ENCODE measurements at regions not wholly inside any gene's neighbourhood (a gene's known extent, or its start where the extent isn't known, plus 50 kb on each side); places are given as distances from the start of the nearest gene placed in this dataset.

DNA sequence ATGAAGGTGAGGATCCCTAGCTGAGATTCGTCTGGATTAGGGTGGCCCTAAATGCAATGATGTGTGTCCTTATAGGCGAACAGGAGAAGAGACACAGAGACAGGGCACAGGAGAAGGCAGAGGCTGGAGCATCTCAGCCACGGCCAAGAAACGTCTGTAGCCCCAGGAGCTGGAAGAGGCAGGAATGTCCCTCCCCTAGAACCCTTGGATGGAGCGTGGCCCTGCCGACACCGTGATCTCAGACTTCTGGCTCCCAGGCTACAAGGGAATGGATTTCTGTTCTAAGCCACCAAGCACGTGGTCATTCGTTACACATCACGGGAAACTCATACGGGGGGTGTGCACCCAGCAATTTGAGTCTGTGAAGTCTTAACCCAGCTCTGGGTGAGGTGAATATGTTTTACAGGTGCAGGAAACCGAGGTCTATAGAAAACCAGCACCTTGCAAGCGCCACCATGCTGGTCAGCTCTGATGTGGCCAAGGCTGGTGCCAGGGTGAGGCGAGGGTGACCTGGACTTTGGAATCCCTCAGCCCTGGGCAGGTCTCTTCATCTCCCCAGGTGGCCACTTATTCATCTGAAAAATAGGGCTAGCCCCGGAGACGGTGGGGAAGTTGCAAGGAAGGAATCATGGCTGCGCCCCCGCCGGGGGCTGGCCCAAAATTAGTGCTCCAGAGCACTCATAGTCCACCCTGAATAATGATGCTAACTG is 89.5 kb upstream of the FGF3 start:
- CTCF ChIA-PET (ENCODE audit: partially characterized antibody), result interaction anchor here (1.1 kb wide), 1 partner anchor 288 kb away, joined by 4 read pairs; no protein-coding TSS in a partner anchor
- no peak overlapping the region for H3K4me3 ChIP-seq (ENCODE audit: low read length in 2 of 2)
- H3K27me3 Mint-ChIP-seq, result peaks cover 12 to 24% of the 10 kb centered on the region in 2 donors
- no peak overlapping the region for H3K27ac ChIP-seq (ENCODE audit: low read depth, low read length)
- intact Hi-C loops (cut with micrococcal nuclease), result no loop called here
- no peak for DNase-seq
- H3K4me3 Mint-ChIP-seq, result no peak overlapping the region
- no peaks in the 10 kb centered on the region for H3K36me3 Mint-ChIP-seq
- POLR2A ChIA-PET (ENCODE audit: partially characterized antibody), result no interaction called here
- no peak overlapping the region for H3K27ac Mint-ChIP-seq
- no peaks in the 10 kb centered on the region for H3K4me1 Mint-ChIP-seq
- H3K9me3 Mint-ChIP-seq, result no peaks in the 10 kb centered on the region
- no peaks in the 10 kb centered on the region for H3K4me1 ChIP-seq (ENCODE audit: insufficient read depth, low read length)
- no peaks in the 10 kb centered on the region for H3K27me3 ChIP-seq (ENCODE audit: insufficient read depth, low read length)
- H3K9me3 ChIP-seq (ENCODE audit: control insufficient read depth in 1 of 2, low read length in 2 of 2), result no peaks in the 10 kb centered on the region
- no peaks in the 10 kb centered on the region for H3K36me3 ChIP-seq (ENCODE audit: insufficient read depth, low read length)

DNA sequence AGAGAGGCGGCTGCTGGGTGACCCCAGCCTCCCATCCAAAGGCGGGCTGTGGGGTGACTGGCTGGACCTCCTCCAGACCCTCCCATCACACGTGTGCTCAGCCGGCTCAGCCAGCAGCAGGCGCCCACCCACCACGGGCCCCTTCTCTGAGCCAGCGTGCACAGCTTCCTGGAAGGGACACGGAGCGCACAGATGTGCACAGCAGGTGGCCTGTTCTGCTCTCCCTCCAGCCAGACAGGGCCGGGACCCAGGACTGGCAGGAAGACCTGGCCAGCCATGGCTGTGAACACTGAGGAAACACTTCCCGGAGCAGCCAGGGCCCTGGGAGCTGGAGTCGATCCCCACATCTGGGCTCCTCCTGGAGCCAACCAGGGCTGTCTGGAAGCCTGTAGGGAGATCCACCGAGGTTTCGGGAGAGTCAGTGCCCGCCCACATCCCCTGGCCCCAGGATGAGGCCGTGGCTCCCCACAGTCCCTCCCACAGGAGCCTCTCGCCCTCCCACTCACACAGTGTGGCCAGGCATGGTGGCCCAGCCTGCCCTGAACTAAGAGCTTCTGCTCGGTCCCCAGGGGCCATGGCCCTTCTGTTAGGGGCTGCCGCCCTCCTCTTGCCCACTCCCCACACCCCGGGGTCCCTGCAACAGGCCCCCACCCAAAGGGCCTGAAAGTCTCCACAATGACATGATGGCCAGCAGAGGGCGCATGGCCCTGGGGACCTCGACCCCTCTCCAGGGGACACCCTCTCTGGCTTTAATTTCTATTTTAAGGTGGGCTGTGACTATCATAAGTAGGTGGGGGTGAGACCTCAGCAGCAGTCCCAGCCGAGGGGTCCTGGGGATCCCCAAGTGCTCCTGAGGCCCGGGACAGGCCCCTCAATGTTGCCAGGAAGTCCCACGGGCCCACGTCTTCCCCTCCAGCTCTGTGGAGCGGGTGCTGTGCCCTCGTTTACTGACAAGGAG is 90.6 kb upstream of the FGF3 start:
- CTCF ChIA-PET (ENCODE audit: partially characterized antibody), result interaction anchor here (0.9 to 1.4 kb wide), 3 partner anchors 9 to 286 kb away, joined by 3 to 4 read pairs (median 3); no protein-coding TSS in a partner anchor
- H3K27ac ChIP-seq (ENCODE audit: low read depth, low read length), result no peak overlapping the region
- H3K27ac Mint-ChIP-seq, result no peak overlapping the region
- H3K9me3 ChIP-seq (ENCODE audit: control insufficient read depth in 1 of 2, low read length in 2 of 2), result no peaks in the 10 kb centered on the region
- no peak overlapping the region for H3K4me3 ChIP-seq (ENCODE audit: low read length in 2 of 2)
- no peaks in the 10 kb centered on the region for H3K27me3 ChIP-seq (ENCODE audit: insufficient read depth, low read length)
- intact Hi-C loops (cut with micrococcal nuclease), result loop anchor here (2.0 kb wide), 1 partner anchor 287 kb away; no protein-coding TSS in a partner anchor
- no peaks in the 10 kb centered on the region for H3K36me3 ChIP-seq (ENCODE audit: insufficient read depth, low read length)
- no peak for DNase-seq
- POLR2A ChIA-PET (ENCODE audit: partially characterized antibody), result no interaction called here
- peaks cover 11 to 20% of the 10 kb centered on the region in 2 donors for H3K27me3 Mint-ChIP-seq
- H3K4me1 Mint-ChIP-seq, result no peaks in the 10 kb centered on the region
- H3K4me1 ChIP-seq (ENCODE audit: insufficient read depth, low read length), result no peaks in the 10 kb centered on the region
- H3K9me3 Mint-ChIP-seq, result no peaks in the 10 kb centered on the region
- no peak overlapping the region for H3K4me3 Mint-ChIP-seq
- H3K36me3 Mint-ChIP-seq, result no peaks in the 10 kb centered on the region

DNA sequence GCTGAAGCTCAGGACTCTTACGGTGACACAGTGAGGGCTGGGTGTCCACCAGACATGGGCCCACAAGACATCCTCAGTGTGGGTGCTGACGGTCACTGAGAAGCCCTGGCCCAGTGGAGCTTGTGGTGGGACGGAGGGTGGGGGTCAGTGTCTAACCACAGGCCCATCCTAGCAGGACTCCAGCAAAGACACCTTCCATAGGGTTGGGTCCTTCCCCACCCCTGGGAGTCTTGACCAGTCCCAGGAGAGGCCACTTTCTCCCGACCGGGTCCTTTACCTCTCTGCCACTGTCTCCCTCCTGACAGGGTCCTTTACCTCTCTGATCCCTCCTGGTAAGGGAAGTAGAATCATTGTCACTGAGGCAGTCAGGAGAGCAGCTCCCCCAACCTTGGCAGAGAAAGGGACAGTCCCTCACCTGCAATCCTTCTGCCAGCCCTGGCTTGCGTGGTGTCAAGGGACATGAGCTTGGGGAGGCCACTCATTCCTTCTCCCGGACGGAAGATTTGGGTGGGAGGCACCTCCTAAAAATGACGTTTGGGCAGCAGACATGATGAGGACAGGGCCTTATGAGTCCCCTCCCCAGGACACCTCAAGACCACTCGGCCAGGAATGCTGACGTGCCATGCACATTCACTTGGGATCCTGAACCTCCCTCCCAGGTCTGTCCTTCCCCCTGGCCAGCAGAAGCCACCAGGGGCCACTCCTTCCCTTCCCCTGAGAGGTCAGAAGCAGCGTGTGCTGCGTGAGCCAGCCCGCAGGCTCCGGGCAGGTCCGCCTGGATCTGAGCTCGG is 91.5 kb upstream of the FGF3 start:
- Histone ChIP-seq H3K27me3 (ENCODE audit: insufficient read depth, low read length) (no peaks in the 10 kb centered on the region), H3K4me1 (ENCODE audit: insufficient read depth, low read length) (no peaks in the 10 kb centered on the region), H3K36me3 (ENCODE audit: insufficient read depth, low read length) (no peaks in the 10 kb centered on the region), H3K9me3 (ENCODE audit: control insufficient read depth in 1 of 2, low read length in 2 of 2) (no peaks in the 10 kb centered on the region), H3K27ac (ENCODE audit: low read depth, low read length) (no peak overlapping the region), H3K4me3 (ENCODE audit: low read length in 2 of 2) (no peak overlapping the region)
- H3K36me3 Mint-ChIP-seq, result no peaks in the 10 kb centered on the region
- ChIA-PET CTCF (ENCODE audit: partially characterized antibody) (interaction anchor here (1.0 to 1.4 kb wide), 2 partner anchors 9 to 286 kb away, joined by 3 to 4 read pairs; no protein-coding TSS in a partner anchor), POLR2A (ENCODE audit: partially characterized antibody) (no interaction called here)
- no peak overlapping the region for H3K4me3 Mint-ChIP-seq
- intact Hi-C loops (cut with micrococcal nuclease), result loop anchor here (2.0 kb wide), 1 partner anchor 286 kb away; no protein-coding TSS in a partner anchor
- H3K27me3 Mint-ChIP-seq, result peaks cover 14 to 25% of the 10 kb centered on the region in 2 donors
- no peak for DNase-seq
- H3K27ac Mint-ChIP-seq, result no peak overlapping the region
- peaks cover 0 to 1% (median 0%) of the 10 kb centered on the region in 4 donors for H3K4me1 Mint-ChIP-seq
- H3K9me3 Mint-ChIP-seq, result no peaks in the 10 kb centered on the region

DNA sequence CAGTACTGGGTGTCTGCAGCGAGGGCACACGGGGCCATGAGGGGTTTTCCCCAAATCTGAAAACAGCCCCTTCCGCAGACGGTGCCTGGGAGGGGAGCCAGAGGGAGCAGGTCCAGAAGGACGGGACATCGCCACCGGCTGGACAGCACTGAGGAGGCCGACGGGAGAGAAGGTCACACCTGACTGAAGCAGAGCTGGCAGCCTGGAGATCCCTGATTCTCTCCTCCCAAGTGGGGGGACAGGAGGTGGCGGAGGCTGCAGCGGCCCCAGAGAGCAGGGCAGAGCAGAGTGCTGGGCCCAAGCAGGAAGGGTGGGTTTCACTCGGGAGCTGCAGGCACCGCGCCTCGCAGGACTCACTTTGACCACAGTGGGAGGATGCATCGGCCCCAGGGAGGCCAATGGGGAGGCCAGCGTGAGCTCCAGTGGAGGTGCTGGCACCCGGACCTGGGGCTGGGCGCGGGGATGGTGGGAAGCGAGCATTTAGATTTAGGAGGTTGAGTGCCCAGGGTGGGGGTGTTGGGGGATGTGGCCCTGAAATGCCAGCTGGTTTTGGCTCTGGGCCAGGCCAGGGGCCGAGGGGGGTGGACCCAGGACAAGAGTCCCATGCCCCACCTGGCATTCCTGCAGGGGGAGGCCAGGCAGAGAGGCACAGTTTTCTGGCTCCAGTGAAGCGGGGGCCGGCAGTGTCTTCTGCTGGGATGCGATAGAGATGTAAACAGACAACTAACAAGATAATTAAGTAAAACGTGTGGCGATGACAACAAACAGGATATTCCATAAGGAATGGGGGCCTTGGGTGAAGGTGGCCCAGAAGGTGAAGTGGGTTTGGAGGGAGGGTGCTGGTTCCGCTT is 92.3 kb upstream of the FGF3 start:
- DNase-seq, result no peak
- H3K4me3 Mint-ChIP-seq, result no peak overlapping the region
- H3K27me3 ChIP-seq (ENCODE audit: insufficient read depth, low read length), result no peaks in the 10 kb centered on the region
- no peaks in the 10 kb centered on the region for H3K36me3 Mint-ChIP-seq
- H3K27ac ChIP-seq (ENCODE audit: low read depth, low read length), result no peak overlapping the region
- no peak overlapping the region for H3K4me3 ChIP-seq (ENCODE audit: low read length in 2 of 2)
- CTCF ChIA-PET (ENCODE audit: partially characterized antibody), result interaction anchor here (1.4 kb wide), 1 partner anchor 10 kb away, joined by 3 read pairs; no protein-coding TSS in a partner anchor
- no peaks in the 10 kb centered on the region for H3K4me1 ChIP-seq (ENCODE audit: insufficient read depth, low read length)
- POLR2A ChIA-PET (ENCODE audit: partially characterized antibody), result no interaction called here
- H3K27ac Mint-ChIP-seq, result no peak overlapping the region
- peaks cover 16 to 25% of the 10 kb centered on the region in 2 donors for H3K27me3 Mint-ChIP-seq
- H3K4me1 Mint-ChIP-seq, result peaks cover 0 to 1% (median 0%) of the 10 kb centered on the region in 4 donors
- H3K36me3 ChIP-seq (ENCODE audit: insufficient read depth, low read length), result no peaks in the 10 kb centered on the region
- no peaks in the 10 kb centered on the region for H3K9me3 ChIP-seq (ENCODE audit: control insufficient read depth in 1 of 2, low read length in 2 of 2)
- peaks cover 0 to 1% (median 0%) of the 10 kb centered on the region in 8 donors for H3K9me3 Mint-ChIP-seq
- intact Hi-C loops (cut with micrococcal nuclease), result loop anchor here (2.0 kb wide), 1 partner anchor 285 kb away; no protein-coding TSS in a partner anchor

DNA sequence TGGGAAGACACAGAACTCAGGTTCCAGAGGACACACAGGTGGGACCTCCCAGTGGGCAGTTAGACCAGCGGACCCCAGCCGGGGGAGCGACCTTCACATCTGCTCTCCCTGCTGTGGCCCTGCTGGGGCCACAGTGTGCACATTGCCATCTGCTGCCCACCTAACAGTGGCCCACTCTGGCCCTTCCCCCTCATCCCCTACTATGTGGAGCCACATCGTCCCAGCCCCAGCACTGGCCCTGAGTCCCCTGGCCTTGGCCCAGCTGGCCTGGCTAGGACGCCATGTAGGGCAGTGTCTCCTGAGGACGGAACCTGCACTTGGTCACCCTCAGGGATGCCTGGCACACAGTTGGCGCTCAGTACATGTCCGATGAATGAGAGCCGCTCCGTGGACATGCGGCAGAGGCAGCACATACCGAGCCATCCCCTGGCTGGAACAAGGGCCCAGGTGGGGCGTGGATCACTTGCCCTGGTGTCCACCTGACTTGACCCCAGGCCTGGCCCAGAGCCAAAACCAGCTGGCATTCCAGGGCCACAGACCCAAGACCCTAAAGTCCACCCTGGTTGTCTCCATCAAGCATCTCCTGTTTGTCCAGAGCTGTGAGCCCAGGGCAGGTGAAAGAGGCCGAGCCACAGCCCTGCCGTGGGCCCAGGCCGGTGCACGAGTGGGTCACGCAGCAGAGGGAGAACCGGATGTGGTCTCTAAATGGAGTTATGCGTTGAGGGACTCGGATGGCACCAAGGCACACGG is 93.1 kb upstream of the FGF3 start:
- H3K4me1 Mint-ChIP-seq, result peaks cover 0 to 1% (median 0%) of the 10 kb centered on the region in 4 donors
- DNase-seq, result no peak
- H3K4me3 Mint-ChIP-seq, result peak overlapping the region in 1 of 8 donors; percentile 59
- H3K9me3 Mint-ChIP-seq, result peaks cover 0 to 5% (median 0%) of the 10 kb centered on the region in 8 donors
- H3K27me3 Mint-ChIP-seq, result peaks cover 14 to 19% of the 10 kb centered on the region in 2 donors
- H3K36me3 Mint-ChIP-seq, result no peaks in the 10 kb centered on the region
- H3K4me3 ChIP-seq (ENCODE audit: low read length in 2 of 2), result no peak overlapping the region
- H3K27ac ChIP-seq (ENCODE audit: low read depth, low read length), result no peak overlapping the region
- no peaks in the 10 kb centered on the region for H3K27me3 ChIP-seq (ENCODE audit: insufficient read depth, low read length)
- H3K9me3 ChIP-seq (ENCODE audit: control insufficient read depth in 1 of 2, low read length in 2 of 2), result no peaks in the 10 kb centered on the region
- no peaks in the 10 kb centered on the region for H3K36me3 ChIP-seq (ENCODE audit: insufficient read depth, low read length)
- no peak overlapping the region for H3K27ac Mint-ChIP-seq
- CTCF ChIA-PET (ENCODE audit: partially characterized antibody), result interaction anchor here (1.2 kb wide), 1 partner anchor 22 kb away, joined by 4 read pairs; no protein-coding TSS in a partner anchor
- H3K4me1 ChIP-seq (ENCODE audit: insufficient read depth, low read length), result no peaks in the 10 kb centered on the region
- intact Hi-C loops (cut with micrococcal nuclease), result no loop called here
- POLR2A ChIA-PET (ENCODE audit: partially characterized antibody), result no interaction called here

DNA sequence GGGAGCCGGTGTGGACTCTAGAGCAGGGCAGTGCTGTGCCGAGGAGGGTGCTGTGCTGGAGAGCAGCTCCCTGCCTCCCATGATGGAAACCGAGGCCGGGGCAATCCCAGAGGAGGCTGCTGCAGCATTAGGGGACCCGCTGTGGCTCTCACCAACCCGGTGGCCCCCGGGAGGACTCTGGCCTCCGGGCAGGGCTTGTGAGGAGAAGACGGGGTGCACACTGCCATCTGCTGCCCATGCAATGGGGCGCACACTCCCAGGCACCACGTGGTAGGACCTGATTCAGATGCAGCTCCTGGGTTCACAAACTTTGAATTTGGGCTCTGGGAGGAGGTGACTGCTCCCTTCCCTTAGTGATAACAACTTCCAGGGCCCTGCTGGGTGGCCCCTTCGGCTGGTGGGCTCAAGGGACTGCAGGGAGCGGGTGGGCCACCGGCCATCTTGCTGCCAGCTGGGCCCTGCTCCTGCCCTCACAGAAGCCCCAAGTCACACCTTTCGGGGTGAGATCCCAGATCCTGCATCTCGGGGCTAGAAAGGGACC is 93.8 kb upstream of the FGF3 start:
- H3K4me3 ChIP-seq (ENCODE audit: low read length in 2 of 2), result no peak overlapping the region
- peaks cover 0 to 5% (median 0%) of the 10 kb centered on the region in 8 donors for H3K9me3 Mint-ChIP-seq
- peaks cover 14 to 16% of the 10 kb centered on the region in 2 donors for H3K27me3 Mint-ChIP-seq
- H3K27ac Mint-ChIP-seq, result no peak overlapping the region
- POLR2A ChIA-PET (ENCODE audit: partially characterized antibody), result no interaction called here
- H3K27ac ChIP-seq (ENCODE audit: low read depth, low read length), result no peak overlapping the region
- no peaks in the 10 kb centered on the region for H3K4me1 ChIP-seq (ENCODE audit: insufficient read depth, low read length)
- intact Hi-C loops (cut with micrococcal nuclease), result no loop called here
- H3K4me3 Mint-ChIP-seq, result peak overlapping the region in 1 of 8 donors; percentile 59
- H3K27me3 ChIP-seq (ENCODE audit: insufficient read depth, low read length), result no peaks in the 10 kb centered on the region
- CTCF ChIA-PET (ENCODE audit: partially characterized antibody), result interaction anchor here (1.2 kb wide), 1 partner anchor 23 kb away, joined by 4 read pairs; no protein-coding TSS in a partner anchor
- no peak for DNase-seq
- H3K4me1 Mint-ChIP-seq, result peaks cover 0 to 1% (median 0%) of the 10 kb centered on the region in 4 donors
- H3K9me3 ChIP-seq (ENCODE audit: control insufficient read depth in 1 of 2, low read length in 2 of 2), result no peaks in the 10 kb centered on the region
- no peaks in the 10 kb centered on the region for H3K36me3 Mint-ChIP-seq
- no peaks in the 10 kb centered on the region for H3K36me3 ChIP-seq (ENCODE audit: insufficient read depth, low read length)

All from CD4-positive, alpha-beta memory T cell (primary cell).